ENCODE measurements at regions not wholly inside any gene's neighbourhood (a gene's known extent, or its start where the extent isn't known, plus 50 kb on each side); places are given as distances from the start of the nearest gene placed in this dataset.
"Not testable (repeated sequence)": the region's sequence is repeated elsewhere in the genome, so short reads cannot be mapped to it uniquely, and the experiment has no call there.

DNA sequence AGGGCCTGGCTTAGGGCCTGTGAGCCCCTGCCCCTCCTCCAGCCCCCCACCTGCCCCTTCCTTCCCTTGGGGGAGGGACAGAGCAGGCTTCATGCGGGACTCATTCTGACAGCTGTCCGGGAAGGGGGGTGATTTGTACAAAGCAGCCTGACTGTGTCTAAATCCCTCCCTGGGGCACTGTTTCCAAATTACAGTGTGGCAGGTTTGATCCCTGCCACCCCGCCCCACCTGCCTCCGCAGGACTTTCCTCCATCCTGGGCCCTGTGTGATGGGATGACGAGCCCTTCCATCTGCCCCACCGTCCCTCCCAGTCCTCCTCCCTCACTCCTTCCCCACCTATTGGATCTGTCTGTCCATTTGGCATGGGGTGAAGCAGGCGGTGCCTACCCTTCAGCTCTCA is 363.9 kb downstream of the BCL11B start:
- no peak for DNase-seq

DNA sequence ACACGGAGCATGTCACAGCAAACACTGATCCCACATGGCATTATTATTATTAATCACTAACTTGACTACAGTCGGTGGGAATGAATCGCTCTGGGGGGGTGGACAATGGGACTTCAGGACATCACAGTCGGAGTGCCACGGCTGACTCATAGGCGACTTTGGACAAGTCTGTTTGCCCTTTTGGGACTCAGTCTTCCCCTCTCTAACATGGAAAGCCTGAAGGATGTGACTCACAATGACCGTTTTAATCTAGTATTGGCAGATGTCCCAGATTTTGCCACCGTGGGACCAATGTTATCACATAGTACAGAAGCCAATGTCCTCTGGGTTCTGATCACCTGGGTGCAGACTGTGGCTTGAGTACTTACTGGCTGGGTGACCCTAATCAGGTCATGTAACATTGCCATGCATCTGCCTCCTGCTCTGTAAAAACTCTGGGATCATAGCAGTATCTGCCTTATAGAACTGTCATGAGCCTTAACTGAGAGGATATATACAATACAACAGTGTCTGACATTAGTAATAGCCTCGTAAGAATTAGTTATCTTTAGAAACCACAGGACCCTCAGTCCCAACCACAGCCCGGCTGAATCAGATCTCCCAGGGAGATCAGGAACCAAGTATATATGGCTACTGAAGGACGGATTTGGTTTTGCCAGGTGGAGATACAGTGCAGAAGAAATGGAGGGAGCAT is 362.6 kb downstream of the BCL11B start:
- no peak for DNase-seq

DNA sequence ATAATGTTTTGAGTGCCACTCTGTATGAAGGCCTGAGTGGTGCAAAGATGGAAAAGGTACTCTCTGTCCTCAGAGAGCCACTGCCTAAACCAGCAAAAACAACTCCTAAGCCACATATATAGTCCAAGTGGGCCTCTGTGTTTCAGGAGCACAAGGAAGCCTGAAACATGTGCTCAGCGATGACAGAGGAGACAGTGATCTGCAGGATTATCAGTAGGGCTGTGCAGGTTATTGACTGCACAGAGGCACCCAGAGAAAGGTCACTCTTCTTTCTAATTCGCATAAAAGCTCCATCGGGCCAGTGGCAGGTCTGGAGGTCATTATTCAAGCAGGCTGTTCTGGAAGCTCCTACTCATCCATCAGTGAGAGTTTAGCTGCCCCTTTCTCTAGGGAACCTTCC is 361.9 kb downstream of the BCL11B start:
- no peak for DNase-seq

DNA sequence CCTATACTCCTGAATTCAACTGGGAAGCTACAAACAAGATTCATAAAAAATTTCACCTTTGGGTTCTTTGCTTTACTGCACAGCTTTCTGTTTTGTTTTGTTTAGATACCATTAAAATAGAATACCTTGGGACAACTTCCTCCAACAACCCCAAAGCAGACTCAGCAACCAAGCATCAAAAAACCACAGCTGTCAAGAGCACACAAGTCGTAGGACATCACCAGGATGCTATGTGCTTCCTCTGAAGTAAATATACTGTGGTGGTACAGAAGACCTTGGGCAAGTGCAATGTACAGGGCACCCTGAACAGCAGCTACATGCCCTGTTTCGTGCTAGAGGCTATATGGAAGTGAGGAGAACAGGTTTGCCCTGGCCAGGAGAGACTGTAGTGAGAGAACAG is 359.3 kb downstream of the BCL11B start:
- no peak for DNase-seq

DNA sequence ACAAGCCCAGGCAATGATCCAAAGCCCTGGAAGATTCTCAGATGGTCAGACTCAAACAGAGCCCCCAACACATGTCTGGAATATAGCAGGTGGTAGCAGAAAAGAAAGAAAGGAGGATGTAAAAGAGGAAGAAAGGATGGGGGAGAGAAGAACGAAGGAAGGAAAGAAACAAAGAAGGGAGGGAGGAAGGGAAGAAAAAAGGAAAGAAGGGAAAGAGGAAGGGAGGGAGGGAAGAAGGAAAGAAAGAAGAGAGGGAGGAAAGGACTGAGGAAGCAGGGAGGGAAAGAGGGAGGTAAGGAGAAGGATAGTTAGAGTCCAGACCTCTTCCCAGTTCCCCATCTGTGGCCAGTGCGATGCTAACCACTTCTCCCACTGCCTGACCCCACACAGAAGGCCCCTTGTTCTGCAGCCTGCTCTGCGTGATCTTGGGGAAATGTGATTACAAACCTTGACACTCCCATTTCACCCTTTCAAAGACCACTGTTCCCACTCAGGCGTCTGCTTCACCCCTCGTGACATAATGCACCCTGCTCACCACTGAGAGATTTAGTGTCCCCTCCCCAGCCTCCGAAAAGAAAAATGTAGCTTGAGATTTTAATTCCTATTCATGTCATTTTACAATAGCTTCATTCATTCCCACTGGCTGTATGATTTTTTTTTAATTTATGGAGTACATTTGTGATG is 357.9 kb downstream of the BCL11B start:
- DNase-seq = no peak

DNA sequence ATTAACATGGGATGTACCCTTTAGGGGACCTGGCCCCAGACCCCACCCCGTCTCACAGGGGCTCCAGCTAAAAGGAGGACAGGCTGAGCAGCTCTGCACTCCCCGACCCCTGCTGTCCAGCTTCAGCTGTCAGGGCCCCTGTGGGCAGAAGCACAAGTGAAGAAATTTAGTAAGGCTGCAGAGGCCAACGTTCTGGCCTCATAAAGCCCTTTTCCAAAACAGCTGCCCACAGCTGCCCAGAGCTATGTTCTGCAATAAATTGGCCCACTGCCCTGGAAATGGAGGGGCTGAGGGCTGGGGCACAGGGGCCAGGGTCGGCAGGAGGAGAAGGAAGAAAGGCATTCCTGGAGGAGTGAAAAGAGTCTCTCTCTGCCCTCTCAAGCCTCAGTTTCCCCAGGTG is 357.1 kb downstream of the BCL11B start:
- DNase-seq = no peak

DNA sequence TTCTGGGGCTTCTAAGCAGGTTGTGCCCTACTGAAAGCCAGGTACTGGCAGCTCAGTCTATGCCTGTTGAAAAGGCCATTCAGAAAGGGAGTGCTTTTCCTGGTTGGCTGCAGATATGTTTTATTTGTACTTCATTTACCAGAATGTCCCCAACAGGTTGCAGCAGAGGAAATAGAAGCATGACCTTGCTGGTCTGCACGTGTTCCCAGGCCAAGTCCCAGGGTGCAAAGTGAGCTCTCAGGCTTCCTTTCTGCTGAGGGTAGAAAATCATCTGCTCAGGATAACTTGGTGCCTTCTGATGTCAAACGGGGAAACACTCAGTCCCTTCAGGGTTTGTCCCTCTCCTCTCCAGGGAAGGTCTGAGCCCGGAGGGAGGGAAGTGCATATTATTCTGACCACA is 356.4 kb downstream of the BCL11B start:
- DNase-seq = no peak

DNA sequence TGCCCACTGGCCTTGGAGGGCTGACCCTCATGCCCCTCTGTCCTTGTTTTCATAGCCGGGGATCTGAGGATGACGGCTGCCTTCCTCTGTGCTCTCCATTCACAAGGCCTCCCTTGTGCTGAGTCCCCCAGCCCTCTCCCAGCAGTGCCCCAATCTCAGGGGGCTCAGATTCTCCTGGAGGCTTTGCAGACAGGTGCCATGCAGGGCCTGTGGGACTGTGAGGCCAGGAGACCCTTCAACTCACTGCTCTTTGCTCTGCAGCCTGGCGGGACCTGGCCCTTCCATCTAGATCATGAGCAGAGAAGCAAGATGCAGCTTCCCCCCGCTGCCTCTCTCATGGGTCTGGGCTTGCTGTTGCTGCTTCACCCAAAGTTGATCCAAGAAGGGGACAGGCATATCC is 356.0 kb downstream of the BCL11B start:
- no peak for DNase-seq

DNA sequence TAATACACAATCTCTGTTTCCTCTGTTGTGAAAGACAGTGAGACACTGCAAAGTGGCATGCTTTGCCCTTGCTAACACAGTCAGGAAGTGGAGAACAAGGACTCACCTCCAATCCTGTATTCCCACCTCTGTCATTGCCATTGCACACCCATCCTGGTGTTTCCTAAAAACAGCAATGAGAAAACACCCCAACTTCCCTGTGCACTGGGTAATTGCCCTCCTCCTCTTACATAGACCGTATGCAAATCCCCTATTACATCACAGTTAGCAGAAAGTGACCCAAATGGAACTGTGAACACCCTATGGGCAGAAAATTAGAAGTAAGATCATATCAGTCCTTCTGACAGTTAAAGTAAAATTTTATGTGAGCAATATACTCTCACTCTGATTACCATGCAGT is 355.5 kb downstream of the BCL11B start:
- peak in 1 of 4 experiments; percentile 10 for DNase-seq

DNA sequence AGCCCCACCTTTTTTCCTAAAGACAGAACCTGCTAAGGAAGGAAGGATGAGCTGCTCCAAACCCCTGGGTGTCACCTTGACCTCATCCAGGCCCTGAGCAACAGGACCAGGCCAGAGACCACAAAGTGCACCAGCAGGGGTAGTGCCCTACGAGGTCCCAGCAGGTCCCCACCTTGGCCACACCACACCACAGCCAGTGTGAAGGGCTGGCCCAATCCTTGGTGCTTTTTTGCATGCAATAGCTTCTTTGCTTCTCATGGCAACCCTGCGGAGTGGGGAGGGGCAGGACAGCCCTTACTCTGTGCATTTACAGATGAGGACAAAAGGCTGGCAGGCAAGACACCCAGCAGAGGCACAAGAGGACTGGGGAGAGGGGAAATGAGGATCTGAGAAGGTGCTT is 352.6 kb downstream of the BCL11B start:
- no peak for DNase-seq

DNA sequence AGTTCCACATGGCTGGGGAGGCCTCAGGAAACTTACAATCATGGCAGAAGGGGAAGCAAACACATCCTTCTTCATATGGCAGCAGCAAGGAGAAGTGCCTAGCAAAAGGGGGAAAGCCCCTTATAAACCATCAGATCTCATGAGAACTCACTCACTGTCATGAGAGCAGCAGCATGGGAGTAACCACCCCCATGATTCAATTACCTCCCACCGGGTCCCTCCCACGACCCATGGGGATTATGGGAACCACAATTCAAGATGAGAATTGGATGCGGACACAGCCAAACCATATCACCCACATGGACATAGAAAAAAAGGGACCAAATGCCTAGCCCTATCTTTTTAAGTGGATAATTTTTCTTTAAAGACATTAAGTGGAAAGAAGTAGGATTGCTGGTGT is 350.7 kb downstream of the BCL11B start:
- DNase-seq = peak in 1 of 4 experiments; percentile 3

DNA sequence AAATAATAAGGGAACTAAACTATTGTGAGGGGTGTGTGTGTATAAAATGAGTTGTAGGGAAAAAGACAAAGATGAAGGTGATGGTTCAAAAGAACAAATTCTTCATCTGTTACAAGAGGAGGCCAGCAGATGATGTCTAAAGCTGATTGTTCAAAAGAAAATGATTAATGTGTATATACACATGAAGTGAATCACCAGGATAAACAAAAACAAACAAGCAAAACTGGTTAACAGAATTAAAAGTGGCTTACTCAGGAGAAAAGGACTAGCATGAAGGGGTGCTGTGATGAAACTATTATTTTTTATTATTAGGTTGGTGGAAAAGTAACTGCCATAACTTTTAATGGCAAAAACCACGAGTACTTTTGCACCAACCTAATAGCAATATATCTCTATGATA is 348.4 kb downstream of the BCL11B start:
- no peak for DNase-seq

DNA sequence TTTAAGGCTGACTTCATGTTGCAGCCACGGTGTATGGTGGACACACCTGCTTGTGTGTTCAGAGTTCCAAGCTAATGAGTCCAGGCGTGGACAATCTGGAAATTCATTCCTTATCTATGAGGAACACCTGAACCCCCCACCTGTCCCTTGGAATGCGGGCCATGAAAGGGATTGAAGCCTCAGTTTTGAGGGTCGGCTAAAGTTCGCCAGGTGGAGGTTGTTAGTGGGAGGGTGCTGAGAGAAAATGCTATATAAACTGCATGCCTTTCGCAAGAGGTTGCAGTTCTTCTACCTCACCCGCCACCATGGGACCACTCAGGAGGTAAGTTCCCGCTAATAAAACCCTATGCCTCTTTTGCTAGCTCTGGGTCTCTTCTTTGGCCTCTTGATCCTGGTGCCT is 348.0 kb downstream of the BCL11B start:
- DNase-seq = no peak

DNA sequence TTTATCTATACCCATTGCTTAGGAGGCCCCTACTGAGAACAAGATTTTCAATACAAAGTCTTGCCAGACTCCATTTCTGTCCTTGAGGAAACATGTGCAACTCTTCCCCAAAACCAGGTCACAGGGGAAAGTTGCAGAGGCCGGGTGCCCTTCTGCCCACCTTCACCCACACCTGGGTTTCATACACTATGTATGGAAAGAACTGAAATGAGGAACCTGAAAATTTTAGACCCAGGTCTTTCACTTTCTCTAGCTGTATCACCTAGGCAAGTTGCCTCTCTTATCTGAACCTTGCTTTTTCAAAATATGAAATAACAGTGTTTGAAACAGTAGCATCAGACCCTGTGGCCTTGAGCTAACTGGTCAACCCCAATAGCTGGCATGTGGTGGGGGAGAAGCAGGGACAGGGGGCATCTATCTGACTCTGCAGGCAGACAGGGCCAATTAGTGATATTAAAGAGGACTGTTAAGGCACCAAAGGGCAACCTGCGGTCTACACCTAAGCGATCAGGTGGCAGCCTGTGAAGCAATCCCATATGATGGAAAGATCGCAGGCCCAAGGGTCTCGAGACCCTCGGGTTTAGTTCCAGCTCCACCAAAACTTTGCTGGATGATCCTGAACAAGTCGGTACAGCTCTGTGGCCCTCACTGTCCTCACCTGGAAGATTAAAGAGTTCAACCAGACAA is 346.5 kb downstream of the BCL11B start:
- DNase-seq = no peak

DNA sequence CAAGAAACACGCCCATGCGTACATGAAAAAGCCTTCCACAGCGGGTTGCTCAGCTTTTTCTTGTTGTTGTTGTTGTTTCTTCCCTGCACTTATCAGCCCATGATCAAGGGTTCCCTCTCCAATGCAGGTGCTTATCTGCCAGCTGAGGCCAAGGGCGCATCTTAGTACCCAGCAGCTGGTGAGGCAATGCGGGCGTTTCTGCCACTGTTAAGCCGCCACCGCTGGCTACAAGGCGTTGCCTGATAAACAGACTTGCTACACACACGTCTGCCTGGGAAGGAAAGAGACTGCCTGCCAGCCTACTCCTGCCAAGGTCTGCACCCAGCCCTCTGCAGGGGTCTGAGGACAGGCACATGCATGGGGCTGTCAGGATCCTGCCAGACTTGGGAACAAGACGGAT is 345.9 kb downstream of the BCL11B start:
- no peak for DNase-seq

DNA sequence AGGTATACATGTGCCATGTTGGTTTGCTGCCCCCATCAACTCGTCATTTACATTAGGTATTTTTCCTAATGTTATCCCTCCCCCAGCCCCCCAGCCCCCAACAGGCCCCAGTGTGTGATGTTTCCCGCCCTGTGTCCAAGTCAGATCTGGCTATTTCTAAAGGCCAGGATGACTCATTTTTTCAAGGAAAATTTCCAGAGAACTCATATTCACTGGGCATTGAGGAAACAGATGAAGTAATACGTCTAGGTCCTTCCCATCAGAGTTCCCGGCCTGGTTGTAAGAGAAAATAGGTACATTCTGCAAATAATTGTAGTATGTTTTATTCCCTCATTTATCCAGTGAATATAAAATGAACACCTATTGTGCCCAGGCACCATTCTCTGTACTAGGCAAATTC is 345.2 kb downstream of the BCL11B start:
- DNase-seq = no peak

DNA sequence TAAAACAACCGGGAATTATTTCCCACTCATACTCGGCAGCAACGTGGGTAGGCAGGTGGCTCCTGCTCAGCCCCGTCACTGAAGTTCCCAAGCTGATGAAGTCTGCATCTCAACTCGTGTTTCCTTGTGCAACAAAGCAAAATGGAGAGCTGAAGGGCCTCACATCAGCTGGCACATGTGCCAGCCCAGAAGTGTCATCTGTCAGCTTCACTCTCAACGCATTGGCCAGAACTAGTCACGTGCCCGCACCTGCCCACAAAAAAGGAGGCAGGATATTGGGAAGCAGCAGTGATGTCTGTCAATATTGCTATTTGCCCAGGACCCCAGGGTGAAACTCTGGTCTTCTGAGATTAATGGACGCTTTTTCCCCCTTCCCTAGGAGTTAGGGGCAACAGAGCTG is 344.0 kb downstream of the BCL11B start:
- DNase-seq = no peak

DNA sequence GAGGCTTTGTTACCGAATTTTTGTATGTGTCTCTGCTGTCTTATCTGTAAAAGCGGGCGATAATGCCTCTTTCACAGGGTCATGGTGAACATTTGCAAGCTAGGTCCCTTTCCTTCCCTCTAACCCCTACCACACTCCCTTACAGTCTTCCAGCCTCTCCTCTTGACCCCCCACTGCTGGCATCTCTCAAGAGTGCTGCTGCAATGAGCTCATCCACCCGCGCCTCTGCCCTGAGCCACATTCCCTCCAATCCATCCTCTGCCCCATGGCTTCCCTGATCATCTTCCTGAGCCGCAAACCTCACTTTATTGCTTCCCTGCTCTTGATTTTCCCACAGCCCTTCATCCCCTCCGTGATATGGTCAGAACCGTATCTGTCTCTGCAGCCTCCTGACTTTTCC is 343.6 kb downstream of the BCL11B start:
- DNase-seq = no peak

DNA sequence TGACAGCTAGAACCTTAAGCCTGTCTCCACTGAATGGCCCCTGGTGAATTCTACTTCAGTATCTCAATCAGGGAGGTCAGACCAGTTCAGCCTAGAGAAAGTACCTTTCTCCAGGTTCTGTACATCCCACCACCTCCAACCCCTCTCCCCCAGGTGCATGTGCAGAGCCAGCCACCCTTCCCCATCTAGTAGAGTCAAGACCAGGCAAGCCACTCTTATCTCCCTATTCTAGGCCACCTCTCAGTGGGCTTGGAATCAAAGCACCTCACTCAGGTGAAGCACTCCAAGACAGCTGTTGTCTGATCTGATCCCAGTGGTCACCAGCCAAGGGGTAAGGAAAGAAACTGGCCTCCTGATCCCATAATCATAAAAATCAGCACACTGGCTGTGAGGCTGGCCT is 340.9 kb downstream of the BCL11B start:
- DNase-seq = no peak

DNA sequence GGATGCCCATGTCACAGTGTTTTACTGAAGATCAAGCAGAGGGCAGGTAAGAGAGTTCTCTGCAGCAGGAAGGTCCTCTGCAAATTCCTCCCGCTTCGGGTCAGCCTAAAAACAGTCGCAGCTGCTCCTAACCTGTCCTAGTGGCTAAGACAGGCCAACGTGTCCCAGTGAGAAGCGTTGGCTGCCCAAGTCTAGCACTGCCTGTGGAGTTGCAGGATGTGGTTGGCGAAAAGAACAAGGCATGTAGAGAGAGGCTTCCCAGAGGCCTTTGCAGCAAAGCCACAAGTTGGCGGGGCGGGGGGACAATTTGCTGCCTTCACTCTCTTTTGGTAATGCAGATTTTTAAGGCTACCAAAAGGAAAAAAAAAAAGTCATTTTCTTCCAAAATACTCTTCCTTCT is 340.1 kb downstream of the BCL11B start:
- DNase-seq = no peak

DNA sequence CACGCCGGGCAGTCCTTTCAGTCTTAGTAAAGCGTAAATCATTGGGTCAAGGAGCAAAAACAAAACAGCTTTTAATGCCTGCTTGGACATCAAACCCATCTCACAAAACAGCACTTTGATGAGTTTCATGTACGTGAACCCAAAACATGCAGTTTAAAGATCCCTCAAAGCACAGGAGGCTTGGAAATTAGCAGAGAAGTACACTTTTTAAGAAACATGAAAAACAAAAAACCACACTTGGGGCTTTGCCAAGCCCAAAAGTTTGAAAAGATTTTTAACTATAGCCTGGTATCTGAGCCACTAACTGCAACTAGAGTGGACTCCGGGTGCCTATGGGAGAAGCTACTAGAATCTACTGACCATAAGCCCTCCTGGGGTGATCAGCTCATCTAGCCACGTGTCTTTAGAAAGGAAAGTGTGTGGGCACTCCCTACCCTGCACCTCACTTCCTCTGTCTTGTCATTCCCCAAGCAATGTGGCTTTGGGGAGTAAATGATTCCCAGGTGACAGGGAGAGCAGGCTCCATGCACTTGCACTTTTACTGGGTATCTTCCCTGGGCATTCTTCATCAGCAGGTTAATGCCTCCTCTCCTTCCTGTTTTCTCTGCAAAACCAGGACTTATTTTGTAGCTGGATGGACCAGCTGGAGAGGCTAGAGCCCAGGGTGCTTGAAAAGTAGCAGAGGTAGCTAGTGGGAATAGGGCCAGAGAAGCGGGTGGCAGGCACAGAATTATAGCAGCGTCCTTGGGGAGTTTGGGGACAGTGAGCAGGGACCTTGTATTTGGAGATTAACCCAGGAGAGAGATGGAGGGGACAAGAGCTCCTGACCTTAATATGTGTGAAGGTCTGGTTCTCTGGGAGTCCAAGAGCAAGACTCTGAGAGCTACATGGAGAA is 339.3 kb downstream of the BCL11B start:
- DNase-seq = no peak

DNA sequence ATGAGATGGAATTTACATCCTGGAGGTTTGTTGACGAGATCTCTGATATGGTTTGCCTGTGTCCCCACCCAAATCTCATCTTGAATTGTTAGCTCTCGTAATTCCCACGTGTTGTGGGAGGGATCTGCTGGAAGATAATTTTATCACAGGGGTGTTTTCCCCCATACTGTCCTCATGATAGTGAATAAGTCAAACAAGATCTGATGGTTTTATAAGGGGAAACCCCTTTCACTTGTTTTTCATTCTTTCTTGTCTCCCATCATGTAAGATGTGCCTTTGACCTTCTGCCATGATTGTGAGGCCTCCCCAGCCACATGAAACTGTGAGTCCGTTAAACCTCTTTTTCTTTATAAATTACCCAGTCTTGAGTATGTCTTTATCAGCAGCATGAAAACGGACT is 337.4 kb downstream of the BCL11B start:
- not testable (repeated sequence) for DNase-seq

DNA sequence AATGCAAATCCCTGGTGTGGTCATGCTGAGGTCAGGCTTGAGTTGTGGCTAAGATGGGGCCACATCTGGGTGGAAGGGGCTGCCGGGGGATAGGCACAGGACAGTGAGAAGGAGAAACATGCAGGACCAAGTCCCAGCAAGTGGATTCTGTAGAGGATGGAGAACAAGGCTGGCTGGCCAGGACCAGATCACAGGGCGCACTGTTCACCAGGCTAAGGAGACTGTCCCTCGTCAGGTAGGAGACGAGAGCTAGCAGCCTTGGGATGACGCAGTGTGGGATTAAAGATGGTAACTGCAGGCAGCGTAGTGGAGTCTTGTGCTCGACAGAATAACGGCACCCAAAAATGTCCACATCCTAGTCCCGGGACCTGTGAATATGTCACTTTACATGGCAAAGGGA is 336.1 kb downstream of the BCL11B start:
- no peak for DNase-seq
